Mucosa of descending colon (tissue), 3 donors: ENCODE measurements at regions not wholly inside any gene's neighbourhood (a gene's known extent, or its start where the extent isn't known, plus 50 kb on each side); places are given as distances from the start of the nearest gene placed in this dataset.

ENCODE experiments used
- ATAC-seq: fragments of 200-7000 bp; cut with Tn5 transposase; one replicate; pipeline ENCODE4 v1.9.1; 2020; ENCODE audit warnings: mild to moderate bottlenecking, moderate library complexity
- DNase-seq, 3 donors: peaks; one replicate each; pipeline ENCODE4 v3.0.0-alpha.2; 2020
- H3K36me3 ChIP-seq: fragments of 200-600 bp; one replicate; pipeline ENCODE4 v1.8.0; 2021; ENCODE audit warnings: low read depth, mild to moderate bottlenecking
- H3K4me1 ChIP-seq: fragments of 200-600 bp; one replicate; pipeline ENCODE4 v1.8.0; 2021; ENCODE audit warnings: low read depth, mild to moderate bottlenecking
- H3K4me3 ChIP-seq: fragments of 200-600 bp; one replicate; pipeline ENCODE4 v1.8.0; 2021; ENCODE audit warnings: mild to moderate bottlenecking
- H3K9me3 ChIP-seq: fragments of 200-600 bp; one replicate; pipeline ENCODE4 v1.8.0; 2021; ENCODE audit warnings: mild to moderate bottlenecking
- CTCF ChIP-seq: fragments of 200-600 bp; IDR thresholded peaks from one replicate; pipeline ENCODE4 v1.8.0; 2022; ENCODE audit warnings: antibody characterized with exemption, mild to moderate bottlenecking
- intact Hi-C, 2 donors: fragments of 100-400 bp; cut with DNase I in 1 of 2; cut with micrococcal nuclease in 1 of 2; formaldehyde crosslinking; loops; one replicate each; pipeline versions ENCODE4 v1.11.0 to v1.11.1; 2022; cut with DNase I, micrococcal nuclease
- donor health status: DM: no; HTN: no; CAD: no; lungs with moderate emphysema.
- donor health status: DM: no; HTN: no; CAD: no.
- donor health status: DM: no; HTN: yes; CAD: no.

DNA sequence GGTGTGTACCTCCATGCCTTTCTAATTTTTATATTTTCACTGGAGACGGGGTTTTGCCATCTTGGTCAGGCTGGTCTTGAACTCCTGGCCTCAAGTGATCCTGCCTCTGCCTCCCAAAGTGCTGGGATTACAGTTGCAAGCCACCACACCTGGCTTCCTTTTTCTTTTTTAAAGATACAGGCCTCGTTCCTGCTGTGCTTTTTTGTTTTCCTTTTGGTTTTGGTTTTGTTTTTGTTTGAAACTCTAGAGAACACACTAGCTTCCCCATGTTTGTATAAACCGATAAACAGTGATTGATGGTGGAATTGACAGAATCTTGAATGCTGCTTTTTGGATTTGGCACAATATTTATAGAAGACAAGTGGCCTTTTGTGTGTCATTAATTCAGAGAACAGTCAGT lies 1603.4 kb downstream of the MAT2B start:
- no peak for TF ChIP-seq CTCF
- ATAC-seq = no peak

DNA sequence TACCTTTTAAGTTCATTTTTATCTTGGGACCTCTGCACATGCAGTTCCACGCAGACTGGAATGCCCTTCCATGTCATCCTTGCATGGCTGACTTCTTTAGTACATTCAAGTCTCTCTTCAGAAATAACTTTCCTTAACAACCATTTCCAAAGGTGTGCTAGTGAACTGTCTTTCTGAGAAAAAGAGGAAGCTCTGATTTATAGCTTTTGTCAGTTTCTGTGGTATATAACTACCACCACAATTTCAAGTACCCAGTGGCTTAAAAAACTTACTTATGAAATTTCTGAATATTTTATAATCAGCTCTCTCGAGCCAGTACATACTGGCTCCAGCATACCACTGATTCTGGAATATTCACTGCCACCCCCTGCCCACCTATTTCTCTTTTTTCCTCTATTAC lies 1613.8 kb downstream of the MAT2B start:
- Histone ChIP-seq H3K36me3 (no peaks in the 10 kb centered on the region), H3K9me3 (no peaks in the 10 kb centered on the region)
- intact Hi-C loops = no loop called here

More for the DNA sequence above, 1603.4 kb downstream of the MAT2B start:
- Histone ChIP-seq H3K9me3 (no peaks in the 10 kb centered on the region), H3K4me3 (no peak overlapping the region), H3K4me1 (no peaks in the 10 kb centered on the region), H3K36me3 (no peaks in the 10 kb centered on the region)
- intact Hi-C loops = no loop called here
- DNase-seq = no peak

DNA sequence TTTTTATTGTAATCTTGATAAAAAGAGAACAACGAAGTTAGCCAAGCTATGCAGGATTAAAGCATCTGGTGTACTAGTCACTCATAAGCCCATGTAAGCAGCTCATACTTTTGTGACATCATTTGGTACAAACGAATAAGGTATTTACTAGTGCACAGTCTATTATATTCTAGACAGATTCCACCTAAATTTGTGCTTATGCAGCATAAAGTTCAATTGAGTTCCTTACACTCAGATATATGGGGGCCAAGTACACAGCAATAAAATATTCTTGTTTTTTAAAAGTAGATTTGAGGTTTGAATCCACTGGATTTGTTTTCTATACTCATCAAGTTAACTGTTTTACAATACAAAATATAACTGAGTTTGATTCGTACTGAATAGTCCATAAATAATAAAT lies 1621.2 kb downstream of the MAT2B start:
- H3K4me1 ChIP-seq = no peaks in the 10 kb centered on the region
- intact Hi-C loops = no loop called here
- no peak overlapping the region for H3K4me3 ChIP-seq
- TF ChIP-seq CTCF = no peak
- H3K36me3 ChIP-seq = no peaks in the 10 kb centered on the region
- H3K9me3 ChIP-seq = no peaks in the 10 kb centered on the region
- DNase-seq = no peak
- no peak for ATAC-seq

More for the DNA sequence above, 1613.8 kb downstream of the MAT2B start:
- no peak for DNase-seq
- no peaks in the 10 kb centered on the region for H3K4me1 ChIP-seq
- no peak overlapping the region for H3K4me3 ChIP-seq
- TF ChIP-seq CTCF = no peak
- no peak for ATAC-seq

DNA sequence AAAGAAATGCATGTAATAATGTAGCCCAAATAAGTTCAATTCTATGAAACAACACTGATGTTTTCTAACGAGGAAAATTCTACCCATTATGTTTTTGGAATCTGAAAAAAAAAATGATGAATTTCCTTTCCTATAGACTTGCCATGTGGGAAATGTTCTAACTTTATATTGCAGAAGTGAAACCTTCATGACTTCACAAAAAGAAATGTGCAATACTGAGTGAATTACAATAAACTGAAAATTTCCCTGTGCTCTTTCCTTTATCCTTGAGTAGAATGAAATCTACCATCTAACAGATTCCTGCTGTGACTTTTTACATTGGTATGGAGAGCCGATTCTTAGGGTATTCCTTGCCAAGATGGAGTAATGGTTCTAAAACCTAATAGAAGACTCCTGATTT lies 1622.5 kb downstream of the MAT2B start:
- Histone ChIP-seq H3K4me1 (no peaks in the 10 kb centered on the region), H3K9me3 (no peaks in the 10 kb centered on the region), H3K4me3 (no peak overlapping the region), H3K36me3 (no peaks in the 10 kb centered on the region)
- ATAC-seq (no peak), DNase-seq (no peak)
- intact Hi-C loops = no loop called here
- no peak for TF ChIP-seq CTCF

GRCh38 chr5:165130656-165131055 lies 1625.2 kb downstream of the MAT2B start:
- intact Hi-C loops = no loop called here
- Histone ChIP-seq H3K9me3 (no peaks in the 10 kb centered on the region), H3K36me3 (no peaks in the 10 kb centered on the region), H3K4me1 (no peaks in the 10 kb centered on the region), H3K4me3 (no peak overlapping the region)
- no peak for TF ChIP-seq CTCF
- no peak for ATAC-seq
- DNase-seq = no peak

DNA sequence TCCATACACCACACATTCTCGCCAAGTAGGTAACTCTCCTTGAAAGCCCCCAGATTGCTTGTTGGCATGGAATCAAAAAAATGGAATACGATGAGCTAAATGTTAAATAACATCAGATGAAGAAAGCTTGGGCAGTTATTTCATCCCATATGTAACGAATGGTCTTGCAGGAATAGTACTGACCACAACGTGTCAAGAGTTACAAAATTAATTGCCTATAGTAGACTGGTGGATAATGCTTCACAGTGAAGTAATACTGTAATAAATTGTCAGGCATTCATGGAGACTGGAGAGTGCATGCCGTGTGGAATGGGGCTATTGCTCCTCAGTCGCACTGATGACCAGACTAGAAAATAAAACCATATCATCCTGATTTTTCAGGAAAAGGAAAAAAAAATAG lies 1628.7 kb downstream of the MAT2B start:
- ATAC-seq (no peak), DNase-seq (no peak)
- Histone ChIP-seq H3K4me3 (no peak overlapping the region), H3K36me3 (no peaks in the 10 kb centered on the region), H3K9me3 (no peaks in the 10 kb centered on the region), H3K4me1 (no peaks in the 10 kb centered on the region)
- intact Hi-C loops = no loop called here
- TF ChIP-seq CTCF = no peak
